Liver (tissue), 8 donors: ENCODE measurements at regions not wholly inside any gene's neighbourhood (a gene's known extent, or its start where the extent isn't known, plus 50 kb on each side); places are given as distances from the start of the nearest gene placed in this dataset.

Experiments used
- DNase-seq: peaks from one replicate; pipeline ENCODE4 v3.0.0-alpha.2; 2017; ENCODE audit warnings: low spot score
- H3K27ac ChIP-seq, 2 donors: one replicate each; pipeline ENCODE4 v1.7.0; 2013; ENCODE audit warnings: inconsistent platforms in 2 of 2, low read length in 2 of 2, control low read depth in 1 of 2, low read depth in 1 of 2, mild to moderate bottlenecking in 1 of 2
- H3K27me3 ChIP-seq, 4 donors: one replicate each; pipeline versions ENCODE4 v1.6.1 to v1.7.0; 2013; ENCODE audit warnings: low read length in 3 of 4, inconsistent platforms in 1 of 4, mild to moderate bottlenecking in 1 of 4, moderate library complexity in 1 of 4; ENCODE audit not compliant: control insufficient read depth in 4 of 4, insufficient read depth in 4 of 4
- H3K36me3 ChIP-seq, 4 donors: one replicate each; pipeline versions ENCODE4 v1.6.1 to v1.7.0; 2013; ENCODE audit warnings: low read length in 3 of 4, mild to moderate bottlenecking in 3 of 4, low read depth in 1 of 4, moderate library complexity in 1 of 4; ENCODE audit not compliant: control insufficient read depth in 4 of 4, insufficient read depth in 3 of 4
- H3K4me1 ChIP-seq, 4 donors: one replicate each; pipeline versions ENCODE4 v1.6.1 to v1.7.0; 2013; ENCODE audit warnings: low read length in 3 of 4, mild to moderate bottlenecking in 3 of 4, moderate library complexity in 1 of 4; ENCODE audit not compliant: control insufficient read depth in 4 of 4, insufficient read depth in 4 of 4
- H3K4me3 ChIP-seq, 3 donors: one replicate each; pipeline versions ENCODE4 v1.6.1 to v1.7.0; 2013; ENCODE audit warnings: low read length in 3 of 3, control low read depth in 1 of 3, low read depth in 1 of 3, mild to moderate bottlenecking in 1 of 3
- H3K9ac ChIP-seq, 2 donors: one replicate each; pipeline ENCODE4 v1.7.0; 2013; ENCODE audit warnings: low read length in 2 of 2, mild to moderate bottlenecking in 2 of 2, moderate library complexity in 2 of 2, control low read depth in 1 of 2, low read depth in 1 of 2
- H3K9me3 ChIP-seq, 4 donors: one replicate each; pipeline versions ENCODE4 v1.6.1 to v1.7.0; 2013; ENCODE audit warnings: low read length in 3 of 4; ENCODE audit not compliant: control insufficient read depth in 4 of 4
- EGR1 ChIP-seq, 2 donors: IDR thresholded peaks; 2 replicates each; pipeline ENCODE4 v1.6.1; 2016 to 2018; ENCODE audit warnings: antibody characterized with exemption in 2 of 2, low read depth in 2 of 2
- FOXA1 ChIP-seq: IDR thresholded peaks from 2 replicates; pipeline ENCODE4 v1.6.1; 2016; ENCODE audit warnings: antibody characterized with exemption
- FOXA2 ChIP-seq: IDR thresholded peaks from 2 replicates; pipeline ENCODE4 v1.6.1; 2016; ENCODE audit warnings: antibody characterized with exemption
- GABPA ChIP-seq, 2 donors: IDR thresholded peaks in 1 of 2; conservative IDR thresholded peaks in 1 of 2; 2 replicates each; pipeline ENCODE4 v1.6.1; 2016; ENCODE audit warnings: antibody characterized with exemption in 2 of 2, mild to moderate bottlenecking in 1 of 2, moderate library complexity in 1 of 2
- HNF4A ChIP-seq, 2 donors: conservative IDR thresholded peaks; 2 replicates each; pipeline ENCODE4 v1.6.1; 2016; ENCODE audit warnings: antibody characterized with exemption in 2 of 2, mild to moderate bottlenecking in 2 of 2
- HNF4G ChIP-seq: IDR thresholded peaks from 2 replicates; pipeline ENCODE4 v1.6.1; 2016; ENCODE audit warnings: antibody characterized with exemption
- JUND ChIP-seq, 2 donors: IDR thresholded peaks; 2 replicates each; pipeline ENCODE4 v1.6.1; 2016; ENCODE audit warnings: antibody characterized with exemption in 2 of 2
- NR2F2 ChIP-seq: IDR thresholded peaks from 2 replicates; pipeline ENCODE4 v1.6.1; 2016; ENCODE audit warnings: antibody characterized with exemption
- RAD21 ChIP-seq, 2 donors: IDR thresholded peaks; 2 replicates each; pipeline ENCODE4 v1.6.1; 2016; ENCODE audit warnings: antibody characterized with exemption in 2 of 2, mild to moderate bottlenecking in 2 of 2
- RXRA ChIP-seq, 2 donors: IDR thresholded peaks; 2 replicates each; pipeline ENCODE4 v1.6.1; 2017 to 2018; ENCODE audit warnings: antibody characterized with exemption in 2 of 2, mild to moderate bottlenecking in 1 of 2
- SP1 ChIP-seq: IDR thresholded peaks from 2 replicates; pipeline ENCODE4 v1.6.1; 2018; ENCODE audit warnings: antibody characterized with exemption, mild to moderate bottlenecking
- TAF1 ChIP-seq: conservative IDR thresholded peaks from 2 replicates; pipeline ENCODE4 v1.6.1; 2016; ENCODE audit warnings: antibody characterized with exemption, mild to moderate bottlenecking
- YY1 ChIP-seq: IDR thresholded peaks from 2 replicates; pipeline ENCODE4 v1.6.1; 2016; ENCODE audit warnings: antibody characterized with exemption, mild to moderate bottlenecking
- WGBS: extraction: QIAGEN DNeasy Blood & Tissue Kit; methylation state at CpG from one replicate; pipeline ENCODE4 v1.1.7; 2013; 5-methylcytosine and 5-hydroxymethylcytosine counted together
- TF ChIP-seq, protein P1 (sequence below): IDR thresholded peaks from 2 replicates; pipeline ENCODE4 v1.6.1; 2016; ENCODE audit warnings: antibody characterized with exemption, mild to moderate bottlenecking
- TF ChIP-seq, protein P2 (sequence below): IDR thresholded peaks from 2 replicates; pipeline ENCODE4 v1.6.1; 2016; ENCODE audit warnings: antibody characterized with exemption
- TF ChIP-seq, protein P3 (sequence below): IDR thresholded peaks from 2 replicates; pipeline ENCODE4 v1.6.1; 2016; ENCODE audit warnings: antibody characterized with exemption
- TF ChIP-seq, protein P4 (sequence below): fragments of 150-350 bp; IDR thresholded peaks from 2 replicates; pipeline ENCODE4 v1.5.1; 2017; ENCODE audit warnings: improper control_type of control experiment, low read depth, low read length; ENCODE audit not compliant: missing input control
- TF ChIP-seq, protein P5 (sequence below): IDR thresholded peaks from 2 replicates; pipeline ENCODE4 v1.6.1; 2016; ENCODE audit warnings: antibody characterized with exemption
- donor health status: healthy.
- donor health status: healthy.
- donor health status: healthy.
- donor health status: healthy.
- donor health status: healthy.

DNA sequence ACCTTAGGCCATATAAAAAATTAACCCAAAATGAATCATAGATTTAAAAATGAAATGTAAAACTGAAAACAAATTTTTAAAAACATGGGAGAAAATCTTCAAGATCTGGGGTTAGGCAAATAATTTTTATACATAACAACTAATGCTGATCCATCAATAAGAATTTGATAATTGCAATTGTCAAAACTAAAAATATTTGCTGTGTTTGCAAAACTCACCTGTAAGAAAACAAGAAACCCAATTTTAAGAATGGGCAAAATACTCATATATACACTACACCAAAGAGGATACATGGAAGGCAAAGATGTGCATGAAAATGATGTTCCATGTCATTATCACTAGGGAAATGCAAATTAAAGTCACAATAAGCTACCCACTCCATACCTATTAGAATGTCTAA lies 194.8 kb upstream of the NRP1 start (continued):
- TF ChIP-seq, protein P1, sequence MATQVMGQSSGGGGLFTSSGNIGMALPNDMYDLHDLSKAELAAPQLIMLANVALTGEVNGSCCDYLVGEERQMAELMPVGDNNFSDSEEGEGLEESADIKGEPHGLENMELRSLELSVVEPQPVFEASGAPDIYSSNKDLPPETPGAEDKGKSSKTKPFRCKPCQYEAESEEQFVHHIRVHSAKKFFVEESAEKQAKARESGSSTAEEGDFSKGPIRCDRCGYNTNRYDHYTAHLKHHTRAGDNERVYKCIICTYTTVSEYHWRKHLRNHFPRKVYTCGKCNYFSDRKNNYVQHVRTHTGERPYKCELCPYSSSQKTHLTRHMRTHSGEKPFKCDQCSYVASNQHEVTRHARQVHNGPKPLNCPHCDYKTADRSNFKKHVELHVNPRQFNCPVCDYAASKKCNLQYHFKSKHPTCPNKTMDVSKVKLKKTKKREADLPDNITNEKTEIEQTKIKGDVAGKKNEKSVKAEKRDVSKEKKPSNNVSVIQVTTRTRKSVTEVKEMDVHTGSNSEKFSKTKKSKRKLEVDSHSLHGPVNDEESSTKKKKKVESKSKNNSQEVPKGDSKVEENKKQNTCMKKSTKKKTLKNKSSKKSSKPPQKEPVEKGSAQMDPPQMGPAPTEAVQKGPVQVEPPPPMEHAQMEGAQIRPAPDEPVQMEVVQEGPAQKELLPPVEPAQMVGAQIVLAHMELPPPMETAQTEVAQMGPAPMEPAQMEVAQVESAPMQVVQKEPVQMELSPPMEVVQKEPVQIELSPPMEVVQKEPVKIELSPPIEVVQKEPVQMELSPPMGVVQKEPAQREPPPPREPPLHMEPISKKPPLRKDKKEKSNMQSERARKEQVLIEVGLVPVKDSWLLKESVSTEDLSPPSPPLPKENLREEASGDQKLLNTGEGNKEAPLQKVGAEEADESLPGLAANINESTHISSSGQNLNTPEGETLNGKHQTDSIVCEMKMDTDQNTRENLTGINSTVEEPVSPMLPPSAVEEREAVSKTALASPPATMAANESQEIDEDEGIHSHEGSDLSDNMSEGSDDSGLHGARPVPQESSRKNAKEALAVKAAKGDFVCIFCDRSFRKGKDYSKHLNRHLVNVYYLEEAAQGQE, result no peak

DNA sequence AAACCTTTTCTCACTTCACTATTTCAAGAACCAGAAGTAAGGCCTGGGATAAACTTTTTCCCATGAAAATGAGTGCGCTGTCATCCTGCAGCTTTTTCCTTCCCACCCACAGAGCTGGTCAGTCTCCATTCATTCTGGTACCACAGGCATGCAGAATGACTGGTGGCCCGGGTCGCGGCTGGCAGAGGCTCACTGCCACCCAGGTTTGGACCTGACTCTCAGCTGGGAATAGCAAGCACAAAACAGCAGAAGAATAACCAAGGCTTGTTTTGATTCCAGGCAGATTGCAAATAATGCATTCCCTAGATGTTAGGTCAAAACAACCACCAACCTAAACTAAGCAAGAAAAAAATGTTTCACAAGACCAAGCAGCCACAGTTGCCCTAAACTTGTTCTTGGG lies 190.5 kb upstream of the NRP1 start:
- Histone ChIP-seq H3K4me1 (no peaks in the 10 kb centered on the region), H3K4me3 (no peak overlapping the region), H3K36me3 (no peaks in the 10 kb centered on the region), H3K27ac (no peak overlapping the region), H3K27me3 (no peaks in the 10 kb centered on the region), H3K9ac (no peak overlapping the region), H3K9me3 (no peaks in the 10 kb centered on the region)
- DNase-seq, result no peak
- WGBS, result 96% methylated on average over 4 of the region's 4 CpGs
- TF ChIP-seq FOXA2 (no peak), HNF4A (conservative IDR thresholded peaks at IDR 0.05) (no peak), RXRA (IDR thresholded peaks at IDR 0.05) (no peak), SP1 (no peak), RAD21 (IDR thresholded peaks at IDR 0.05) (no peak), EGR1 (IDR thresholded peaks at IDR 0.05; ENCODE audit: low read depth in 2 of 2) (no peak), HNF4G (no peak), FOXA1 (no peak), GABPA (IDR thresholded peaks at IDR 0.05 in 1 of 2, conservative IDR thresholded peaks at IDR 0.05 in 1 of 2) (no peak), TAF1 (no peak), YY1 (no peak), JUND (IDR thresholded peaks at IDR 0.05) (no peak), NR2F2 (no peak)
- TF ChIP-seq, protein P2, sequence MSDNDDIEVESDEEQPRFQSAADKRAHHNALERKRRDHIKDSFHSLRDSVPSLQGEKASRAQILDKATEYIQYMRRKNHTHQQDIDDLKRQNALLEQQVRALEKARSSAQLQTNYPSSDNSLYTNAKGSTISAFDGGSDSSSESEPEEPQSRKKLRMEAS, result no peak
- TF ChIP-seq, protein P1, result no peak
- TF ChIP-seq, protein P3, sequence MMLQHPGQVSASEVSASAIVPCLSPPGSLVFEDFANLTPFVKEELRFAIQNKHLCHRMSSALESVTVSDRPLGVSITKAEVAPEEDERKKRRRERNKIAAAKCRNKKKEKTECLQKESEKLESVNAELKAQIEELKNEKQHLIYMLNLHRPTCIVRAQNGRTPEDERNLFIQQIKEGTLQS, result no peak
- TF ChIP-seq, protein P4, sequence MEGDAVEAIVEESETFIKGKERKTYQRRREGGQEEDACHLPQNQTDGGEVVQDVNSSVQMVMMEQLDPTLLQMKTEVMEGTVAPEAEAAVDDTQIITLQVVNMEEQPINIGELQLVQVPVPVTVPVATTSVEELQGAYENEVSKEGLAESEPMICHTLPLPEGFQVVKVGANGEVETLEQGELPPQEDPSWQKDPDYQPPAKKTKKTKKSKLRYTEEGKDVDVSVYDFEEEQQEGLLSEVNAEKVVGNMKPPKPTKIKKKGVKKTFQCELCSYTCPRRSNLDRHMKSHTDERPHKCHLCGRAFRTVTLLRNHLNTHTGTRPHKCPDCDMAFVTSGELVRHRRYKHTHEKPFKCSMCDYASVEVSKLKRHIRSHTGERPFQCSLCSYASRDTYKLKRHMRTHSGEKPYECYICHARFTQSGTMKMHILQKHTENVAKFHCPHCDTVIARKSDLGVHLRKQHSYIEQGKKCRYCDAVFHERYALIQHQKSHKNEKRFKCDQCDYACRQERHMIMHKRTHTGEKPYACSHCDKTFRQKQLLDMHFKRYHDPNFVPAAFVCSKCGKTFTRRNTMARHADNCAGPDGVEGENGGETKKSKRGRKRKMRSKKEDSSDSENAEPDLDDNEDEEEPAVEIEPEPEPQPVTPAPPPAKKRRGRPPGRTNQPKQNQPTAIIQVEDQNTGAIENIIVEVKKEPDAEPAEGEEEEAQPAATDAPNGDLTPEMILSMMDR, result no peak
- TF ChIP-seq, protein P5, sequence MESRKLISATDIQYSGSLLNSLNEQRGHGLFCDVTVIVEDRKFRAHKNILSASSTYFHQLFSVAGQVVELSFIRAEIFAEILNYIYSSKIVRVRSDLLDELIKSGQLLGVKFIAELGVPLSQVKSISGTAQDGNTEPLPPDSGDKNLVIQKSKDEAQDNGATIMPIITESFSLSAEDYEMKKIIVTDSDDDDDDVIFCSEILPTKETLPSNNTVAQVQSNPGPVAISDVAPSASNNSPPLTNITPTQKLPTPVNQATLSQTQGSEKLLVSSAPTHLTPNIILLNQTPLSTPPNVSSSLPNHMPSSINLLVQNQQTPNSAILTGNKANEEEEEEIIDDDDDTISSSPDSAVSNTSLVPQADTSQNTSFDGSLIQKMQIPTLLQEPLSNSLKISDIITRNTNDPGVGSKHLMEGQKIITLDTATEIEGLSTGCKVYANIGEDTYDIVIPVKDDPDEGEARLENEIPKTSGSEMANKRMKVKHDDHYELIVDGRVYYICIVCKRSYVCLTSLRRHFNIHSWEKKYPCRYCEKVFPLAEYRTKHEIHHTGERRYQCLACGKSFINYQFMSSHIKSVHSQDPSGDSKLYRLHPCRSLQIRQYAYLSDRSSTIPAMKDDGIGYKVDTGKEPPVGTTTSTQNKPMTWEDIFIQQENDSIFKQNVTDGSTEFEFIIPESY, result no peak
